ENCODE measurements at regions not wholly inside any gene's neighbourhood (a gene's known extent, or its start where the extent isn't known, plus 50 kb on each side); places are given as distances from the start of the nearest gene placed in this dataset.

- Histone ChIP-seq H3K4me1 (ENCODE audit: control insufficient read depth in 1 of 2, insufficient read depth in 2 of 2, low read length in 2 of 2) (no peaks in the 10 kb centered on the region), H3K36me3 (ENCODE audit: control insufficient read depth in 1 of 2, insufficient read depth in 2 of 2, low read length in 1 of 2) (no peaks in the 10 kb centered on the region), H3K27ac (ENCODE audit: low read depth in 1 of 2, low read length in 2 of 2) (no peak overlapping the region), H3K9me3 (ENCODE audit: control insufficient read depth, low read length) (no peaks in the 10 kb centered on the region), H3K4me3 (ENCODE audit: low read length in 2 of 2) (no peak overlapping the region), H3K27me3 (ENCODE audit: control insufficient read depth in 1 of 2, insufficient read depth in 2 of 2, low read length in 1 of 2) (no peaks in the 10 kb centered on the region)
- intact Hi-C loops (cut with DNase I), result no loop called here
- no peak for ATAC-seq (ENCODE audit: low FRiP score)
- DNase-seq, result no peak
Measured at GRCh38 chr14:84203896-84204295, 1326.0 kb upstream of the FLRT2 start.

GRCh38 chr14:84208451-84208850 is 1321.5 kb upstream of the FLRT2 start:
- intact Hi-C loops (cut with DNase I), result no loop called here
- Histone ChIP-seq H3K9me3 (ENCODE audit: control insufficient read depth, low read length) (no peaks in the 10 kb centered on the region), H3K4me3 (ENCODE audit: low read length in 2 of 2) (no peak overlapping the region), H3K27ac (ENCODE audit: low read depth in 1 of 2, low read length in 2 of 2) (no peak overlapping the region), H3K27me3 (ENCODE audit: control insufficient read depth in 1 of 2, insufficient read depth in 2 of 2, low read length in 1 of 2) (no peaks in the 10 kb centered on the region), H3K4me1 (ENCODE audit: control insufficient read depth in 1 of 2, insufficient read depth in 2 of 2, low read length in 2 of 2) (no peaks in the 10 kb centered on the region), H3K36me3 (ENCODE audit: control insufficient read depth in 1 of 2, insufficient read depth in 2 of 2, low read length in 1 of 2) (no peaks in the 10 kb centered on the region)
- WGBS, 2 donors, result 47 to 53% methylated on average over 7 of the region's 7 CpGs
- ATAC-seq (ENCODE audit: low FRiP score) (no peak), DNase-seq (no peak)

GRCh38 chr14:84209031-84209430 is 1320.9 kb upstream of the FLRT2 start:
- H3K9me3 ChIP-seq (ENCODE audit: control insufficient read depth, low read length), result no peaks in the 10 kb centered on the region
- ATAC-seq (ENCODE audit: low FRiP score), result no peak
- WGBS, 2 donors, result 73 to 75% methylated on average over 1 of the region's 1 CpG
- intact Hi-C loops (cut with DNase I), result no loop called here
- no peak overlapping the region for H3K4me3 ChIP-seq (ENCODE audit: low read length in 2 of 2)
- no peaks in the 10 kb centered on the region for H3K36me3 ChIP-seq (ENCODE audit: control insufficient read depth in 1 of 2, insufficient read depth in 2 of 2, low read length in 1 of 2)
- no peaks in the 10 kb centered on the region for H3K4me1 ChIP-seq (ENCODE audit: control insufficient read depth in 1 of 2, insufficient read depth in 2 of 2, low read length in 2 of 2)
- no peaks in the 10 kb centered on the region for H3K27me3 ChIP-seq (ENCODE audit: control insufficient read depth in 1 of 2, insufficient read depth in 2 of 2, low read length in 1 of 2)
- DNase-seq, result no peak
- no peak overlapping the region for H3K27ac ChIP-seq (ENCODE audit: low read depth in 1 of 2, low read length in 2 of 2)

DNA sequence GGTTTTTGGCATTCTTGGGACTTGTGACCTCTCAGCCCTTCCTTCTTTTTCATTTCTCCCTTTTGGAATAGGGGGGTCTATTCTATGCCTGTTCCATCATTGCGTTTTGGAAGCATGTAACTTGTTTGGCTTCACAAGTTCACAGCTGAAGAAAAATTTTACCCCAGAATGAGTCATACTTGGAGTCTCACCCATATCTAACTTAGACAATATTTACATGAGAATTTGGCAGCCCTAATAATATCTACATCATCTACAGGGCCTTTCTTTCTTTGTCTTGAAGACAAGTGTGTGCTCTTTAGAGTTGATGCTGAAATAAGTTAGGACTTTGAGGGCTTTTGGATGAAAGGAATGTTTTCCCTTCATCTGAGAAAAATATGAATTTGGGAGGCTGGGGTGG is 1312.9 kb upstream of the FLRT2 start:
- H3K36me3 ChIP-seq (ENCODE audit: control insufficient read depth in 1 of 2, insufficient read depth in 2 of 2, low read length in 1 of 2), result no peaks in the 10 kb centered on the region
- no peak overlapping the region for H3K27ac ChIP-seq (ENCODE audit: low read depth in 1 of 2, low read length in 2 of 2)
- peaks cover 2% of the 10 kb centered on the region for H3K9me3 ChIP-seq (ENCODE audit: control insufficient read depth, low read length)
- H3K4me3 ChIP-seq (ENCODE audit: low read length in 2 of 2), result no peak overlapping the region
- DNase-seq (no peak), ATAC-seq (ENCODE audit: low FRiP score) (no peak)
- no peaks in the 10 kb centered on the region for H3K4me1 ChIP-seq (ENCODE audit: control insufficient read depth in 1 of 2, insufficient read depth in 2 of 2, low read length in 2 of 2)
- no peaks in the 10 kb centered on the region for H3K27me3 ChIP-seq (ENCODE audit: control insufficient read depth in 1 of 2, insufficient read depth in 2 of 2, low read length in 1 of 2)
- 16 to 24% methylated on average over 1 of the region's 1 CpG for WGBS, 2 donors
- intact Hi-C loops (cut with DNase I), result no loop called here

- Histone ChIP-seq H3K4me1 (ENCODE audit: control insufficient read depth in 1 of 2, insufficient read depth in 2 of 2, low read length in 2 of 2) (no peaks in the 10 kb centered on the region), H3K9me3 (ENCODE audit: control insufficient read depth, low read length) (no peaks in the 10 kb centered on the region), H3K4me3 (ENCODE audit: low read length in 2 of 2) (no peak overlapping the region), H3K36me3 (ENCODE audit: control insufficient read depth in 1 of 2, insufficient read depth in 2 of 2, low read length in 1 of 2) (no peaks in the 10 kb centered on the region), H3K27me3 (ENCODE audit: control insufficient read depth in 1 of 2, insufficient read depth in 2 of 2, low read length in 1 of 2) (no peaks in the 10 kb centered on the region), H3K27ac (ENCODE audit: low read depth in 1 of 2, low read length in 2 of 2) (no peak overlapping the region)
- 78 to 88% methylated on average over 1 of the region's 1 CpG for WGBS, 2 donors
- intact Hi-C loops (cut with DNase I), result no loop called here
- no peak for DNase-seq
- ATAC-seq (ENCODE audit: low FRiP score), result no peak
Measured at GRCh38 chr14:84225268-84225667, 1304.7 kb upstream of the FLRT2 start.

DNA sequence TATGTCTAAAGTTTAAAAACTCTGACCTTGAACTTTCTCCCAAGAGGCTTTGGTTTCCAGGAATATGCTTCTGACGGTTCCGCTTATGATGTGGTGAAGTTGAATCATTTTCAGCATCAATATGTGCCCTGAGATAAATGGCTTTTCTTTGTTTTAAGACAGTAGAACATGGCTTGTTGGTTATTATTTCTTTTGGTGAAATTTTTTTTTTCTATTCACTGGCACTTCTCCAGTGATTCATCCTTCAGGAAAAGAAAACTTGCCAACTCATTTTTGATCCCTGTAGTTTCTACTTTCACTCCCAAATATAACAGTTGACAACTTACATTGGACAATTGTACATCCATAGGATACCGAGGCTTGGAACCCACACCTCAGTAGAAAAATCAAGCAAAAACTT is 1301.2 kb upstream of the FLRT2 start:
- H3K4me3 ChIP-seq (ENCODE audit: low read length in 2 of 2), result no peak overlapping the region
- intact Hi-C loops (cut with DNase I), result no loop called here
- H3K36me3 ChIP-seq (ENCODE audit: control insufficient read depth in 1 of 2, insufficient read depth in 2 of 2, low read length in 1 of 2), result no peaks in the 10 kb centered on the region
- no peaks in the 10 kb centered on the region for H3K27me3 ChIP-seq (ENCODE audit: control insufficient read depth in 1 of 2, insufficient read depth in 2 of 2, low read length in 1 of 2)
- DNase-seq, result no peak
- no peaks in the 10 kb centered on the region for H3K9me3 ChIP-seq (ENCODE audit: control insufficient read depth, low read length)
- no peak for ATAC-seq (ENCODE audit: low FRiP score)
- 80 to 86% methylated on average over 3 of the region's 3 CpGs for WGBS, 2 donors
- H3K4me1 ChIP-seq (ENCODE audit: control insufficient read depth in 1 of 2, insufficient read depth in 2 of 2, low read length in 2 of 2), result no peaks in the 10 kb centered on the region
- no peak overlapping the region for H3K27ac ChIP-seq (ENCODE audit: low read depth in 1 of 2, low read length in 2 of 2)

- no peak overlapping the region for H3K27ac ChIP-seq (ENCODE audit: low read depth in 1 of 2, low read length in 2 of 2)
- DNase-seq (no peak), ATAC-seq (ENCODE audit: low FRiP score) (no peak)
- H3K9me3 ChIP-seq (ENCODE audit: control insufficient read depth, low read length), result no peaks in the 10 kb centered on the region
- no peak overlapping the region for H3K4me3 ChIP-seq (ENCODE audit: low read length in 2 of 2)
- 96 to 97% methylated on average over 7 of the region's 7 CpGs for WGBS, 2 donors
- intact Hi-C loops (cut with DNase I), result no loop called here
- H3K27me3 ChIP-seq (ENCODE audit: control insufficient read depth in 1 of 2, insufficient read depth in 2 of 2, low read length in 1 of 2), result no peaks in the 10 kb centered on the region
- H3K36me3 ChIP-seq (ENCODE audit: control insufficient read depth in 1 of 2, insufficient read depth in 2 of 2, low read length in 1 of 2), result no peaks in the 10 kb centered on the region
- H3K4me1 ChIP-seq (ENCODE audit: control insufficient read depth in 1 of 2, insufficient read depth in 2 of 2, low read length in 2 of 2), result no peaks in the 10 kb centered on the region
Measured at GRCh38 chr14:84234281-84234680, 1295.7 kb upstream of the FLRT2 start.

DNA sequence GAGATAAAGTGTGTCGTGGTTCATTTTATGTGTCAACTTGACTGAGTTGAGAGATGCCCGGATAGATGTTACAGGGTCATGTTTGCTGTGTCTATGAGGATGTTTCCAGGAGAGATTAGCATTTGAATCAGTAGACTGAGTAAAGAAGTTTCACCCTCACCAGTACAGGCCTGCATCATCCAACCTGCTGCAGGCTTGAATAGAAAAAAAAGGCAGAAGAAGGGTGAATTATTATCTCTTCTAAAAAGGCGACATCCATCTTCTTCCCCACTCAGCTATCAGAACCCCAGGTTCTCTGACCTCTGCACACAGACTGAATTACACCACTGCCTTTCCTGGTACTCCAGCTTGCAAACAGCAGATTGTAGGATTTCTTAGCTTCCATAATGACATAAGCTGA is 1293.7 kb upstream of the FLRT2 start:
- intact Hi-C loops (cut with DNase I), result no loop called here
- H3K4me1 ChIP-seq (ENCODE audit: control insufficient read depth in 1 of 2, insufficient read depth in 2 of 2, low read length in 2 of 2), result no peaks in the 10 kb centered on the region
- DNase-seq (no peak), ATAC-seq (ENCODE audit: low FRiP score) (no peak)
- H3K36me3 ChIP-seq (ENCODE audit: control insufficient read depth in 1 of 2, insufficient read depth in 2 of 2, low read length in 1 of 2), result no peaks in the 10 kb centered on the region
- no peaks in the 10 kb centered on the region for H3K9me3 ChIP-seq (ENCODE audit: control insufficient read depth, low read length)
- WGBS, 2 donors, result 79 to 84% methylated on average over 3 of the region's 3 CpGs
- no peak overlapping the region for H3K4me3 ChIP-seq (ENCODE audit: low read length in 2 of 2)
- no peaks in the 10 kb centered on the region for H3K27me3 ChIP-seq (ENCODE audit: control insufficient read depth in 1 of 2, insufficient read depth in 2 of 2, low read length in 1 of 2)
- H3K27ac ChIP-seq (ENCODE audit: low read depth in 1 of 2, low read length in 2 of 2), result no peak overlapping the region

GRCh38 chr14:84237881-84238280 is 1292.1 kb upstream of the FLRT2 start:
- Histone ChIP-seq H3K9me3 (ENCODE audit: control insufficient read depth, low read length) (no peaks in the 10 kb centered on the region), H3K27ac (ENCODE audit: low read depth in 1 of 2, low read length in 2 of 2) (no peak overlapping the region), H3K4me1 (ENCODE audit: control insufficient read depth in 1 of 2, insufficient read depth in 2 of 2, low read length in 2 of 2) (no peaks in the 10 kb centered on the region), H3K4me3 (ENCODE audit: low read length in 2 of 2) (no peak overlapping the region), H3K27me3 (ENCODE audit: control insufficient read depth in 1 of 2, insufficient read depth in 2 of 2, low read length in 1 of 2) (no peaks in the 10 kb centered on the region), H3K36me3 (ENCODE audit: control insufficient read depth in 1 of 2, insufficient read depth in 2 of 2, low read length in 1 of 2) (no peaks in the 10 kb centered on the region)
- DNase-seq, result no peak
- intact Hi-C loops (cut with DNase I), result no loop called here
- ATAC-seq (ENCODE audit: low FRiP score), result no peak
- WGBS, 2 donors, result 94 to 96% methylated on average over 2 of the region's 2 CpGs

Data from aorta (tissue), 5 donors.